GM19239 (cell line): ENCODE measurements at regions not wholly inside any gene's neighbourhood (a gene's known extent, or its start where the extent isn't known, plus 50 kb on each side); places are given as distances from the start of the nearest gene placed in this dataset.

Experiments used
- DNase-seq: peaks from one replicate; pipeline ENCODE4 v3.0.0; 2011; ENCODE audit warnings: low spot score; ENCODE audit not compliant: insufficient read length
- FAIRE-seq: peaks from 2 replicates; lab custom pipeline; 2011; peaks lifted over from hg19 to GRCh38; lab: Jason Lieb, UNC

DNA sequence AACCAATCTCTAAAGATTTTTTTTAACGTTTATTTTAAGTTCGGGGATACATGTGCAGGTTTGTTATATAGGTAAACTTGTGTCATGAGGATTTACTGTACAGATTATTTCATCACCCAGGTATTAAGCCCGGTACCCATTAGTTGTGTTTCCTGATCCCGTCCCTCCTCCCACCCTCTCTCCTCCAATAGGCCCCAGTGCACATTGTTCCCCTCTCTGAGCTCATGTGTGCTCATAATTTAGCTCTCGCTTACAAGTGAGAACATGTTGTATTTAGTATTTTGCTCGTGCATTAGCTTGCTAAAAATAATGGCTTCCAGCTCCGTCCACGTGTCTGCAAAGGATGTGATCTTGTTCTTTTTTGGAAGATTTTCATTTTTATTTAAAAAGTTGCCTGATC lies 2309.4 kb upstream of the AGA start:
- no peak for FAIRE-seq
- no peak for DNase-seq

GRCh38 chr4:179755322-179755721 lies 2313.1 kb upstream of the AGA start:
- no peak for FAIRE-seq
- no peak for DNase-seq

GRCh38 chr4:179757641-179758040 lies 2315.4 kb upstream of the AGA start:
- DNase-seq, result no peak
- FAIRE-seq, result no peak

GRCh38 chr4:179762840-179763239 lies 2320.6 kb upstream of the AGA start:
- FAIRE-seq (no peak), DNase-seq (no peak)

DNA sequence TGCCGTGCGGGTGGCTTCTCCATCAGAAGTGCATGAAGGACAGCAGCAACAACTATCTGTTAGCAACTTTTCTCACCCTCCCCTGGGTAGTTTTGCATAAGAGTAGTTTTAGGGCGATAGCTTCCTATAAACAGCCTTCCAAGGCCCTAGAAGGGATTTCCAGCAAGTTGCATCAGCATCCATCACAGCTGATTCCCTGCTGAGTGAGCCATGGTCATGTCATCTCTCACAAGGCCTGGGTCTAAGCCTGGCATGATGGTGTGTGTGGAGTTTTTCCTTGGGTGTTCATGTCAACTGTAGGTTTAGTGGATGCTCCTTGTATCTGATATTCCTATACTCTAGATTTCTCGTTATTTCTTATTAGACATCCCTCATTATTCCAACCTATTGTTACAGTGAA lies 2324.7 kb upstream of the AGA start:
- DNase-seq, result no peak
- no peak for FAIRE-seq

DNA sequence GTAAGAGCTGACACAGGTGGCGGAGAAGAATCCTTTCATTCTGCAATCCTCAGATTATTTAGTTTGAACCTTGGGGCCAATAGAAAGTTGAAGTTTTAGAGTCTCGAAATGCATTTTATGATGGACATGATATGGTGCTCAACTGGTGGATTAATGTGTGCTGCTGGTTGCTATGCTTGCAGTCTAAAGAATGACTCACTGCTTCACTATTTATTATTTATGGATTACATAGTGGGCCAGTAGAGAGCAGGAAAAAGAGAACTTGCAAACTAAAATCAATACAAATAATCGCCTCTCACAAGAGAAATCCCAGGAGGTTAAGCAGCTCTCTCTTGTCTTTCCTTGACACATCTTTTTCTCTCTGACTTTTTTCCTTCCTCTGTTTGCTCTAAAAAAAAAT lies 2326.8 kb upstream of the AGA start:
- FAIRE-seq (no peak), DNase-seq (no peak)

DNA sequence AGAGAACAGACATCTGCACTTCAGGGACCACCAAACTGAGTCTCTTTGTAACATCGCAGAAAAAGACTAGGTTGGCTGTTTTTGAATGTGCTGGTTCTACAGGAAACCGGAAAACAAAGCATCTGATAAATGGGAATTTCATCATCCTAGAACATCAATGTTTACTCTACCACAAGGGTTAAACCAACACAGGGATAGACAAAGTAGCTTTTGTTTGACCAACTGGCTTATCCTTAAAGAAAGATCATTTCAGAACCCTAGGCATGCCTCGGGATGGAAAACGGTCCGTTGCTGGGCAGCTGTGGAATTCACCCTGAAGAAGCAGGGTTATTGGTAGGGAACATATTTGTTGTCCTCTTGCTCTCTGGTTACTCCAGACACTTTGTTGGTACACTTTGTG lies 2355.5 kb upstream of the AGA start:
- FAIRE-seq (no peak), DNase-seq (no peak)

GRCh38 chr4:179803857-179804256 lies 2361.6 kb upstream of the AGA start:
- DNase-seq (no peak), FAIRE-seq (no peak)

GRCh38 chr4:179804440-179804839 lies 2362.2 kb upstream of the AGA start:
- no peak for FAIRE-seq
- no peak for DNase-seq

DNA sequence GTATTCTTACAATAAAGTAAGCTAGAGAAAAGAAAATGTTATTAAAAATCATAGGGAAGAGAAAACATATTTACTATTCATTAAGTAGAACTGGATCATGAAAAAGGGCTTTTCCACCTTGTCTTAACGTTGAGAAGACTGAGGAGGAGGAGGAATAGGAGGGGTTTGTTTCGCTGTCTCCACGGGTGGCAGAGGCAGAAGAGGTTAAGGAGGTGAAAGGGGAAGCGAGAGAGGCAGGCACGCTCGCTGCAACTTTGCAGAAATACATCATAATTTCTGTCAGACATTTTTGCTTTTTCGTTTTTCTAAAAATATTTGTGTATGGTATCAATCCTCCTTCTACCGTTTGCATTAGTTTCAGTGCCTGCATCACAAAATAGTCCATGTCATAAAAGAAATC lies 2375.1 kb upstream of the AGA start:
- DNase-seq (no peak), FAIRE-seq (no peak)

DNA sequence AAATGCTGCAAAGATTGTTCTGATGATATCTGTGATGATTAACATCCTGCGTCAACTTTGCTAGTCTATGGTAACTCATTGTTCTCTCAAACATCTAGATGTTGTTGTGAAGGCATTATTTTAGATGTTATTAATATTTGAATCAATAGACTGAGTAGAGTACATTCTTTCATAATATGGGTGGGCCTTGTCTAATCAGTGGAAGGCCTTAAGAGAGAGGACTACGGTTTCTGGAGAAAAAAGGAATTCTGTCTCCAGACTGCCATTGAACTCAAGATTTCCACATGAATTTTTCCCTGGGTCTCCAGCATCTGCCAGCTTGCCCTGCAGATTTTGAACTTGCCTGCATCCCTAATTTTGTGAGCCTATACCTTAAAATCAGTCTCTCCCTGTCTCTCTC lies 2381.1 kb upstream of the AGA start:
- FAIRE-seq, result no peak
- DNase-seq, result no peak

DNA sequence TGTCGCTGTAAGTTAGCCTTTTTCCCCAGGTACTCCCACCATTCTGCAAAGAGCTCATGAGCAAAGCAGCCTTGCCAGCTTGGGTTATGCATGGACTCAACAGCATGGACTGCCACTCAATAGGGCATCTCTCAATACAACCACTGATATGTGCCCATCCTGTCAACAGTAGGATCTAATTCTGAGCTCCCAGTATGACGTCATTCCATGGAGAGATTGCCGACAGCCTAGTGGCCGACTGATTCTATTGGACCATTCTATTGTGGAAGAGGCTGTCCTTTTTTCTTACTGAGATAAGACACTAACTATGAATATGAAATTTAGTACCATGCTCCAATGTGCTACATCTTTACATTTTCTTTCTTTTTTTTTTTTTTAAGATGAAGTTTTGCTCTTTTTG lies 2389.0 kb upstream of the AGA start:
- DNase-seq (no peak), FAIRE-seq (no peak)

DNA sequence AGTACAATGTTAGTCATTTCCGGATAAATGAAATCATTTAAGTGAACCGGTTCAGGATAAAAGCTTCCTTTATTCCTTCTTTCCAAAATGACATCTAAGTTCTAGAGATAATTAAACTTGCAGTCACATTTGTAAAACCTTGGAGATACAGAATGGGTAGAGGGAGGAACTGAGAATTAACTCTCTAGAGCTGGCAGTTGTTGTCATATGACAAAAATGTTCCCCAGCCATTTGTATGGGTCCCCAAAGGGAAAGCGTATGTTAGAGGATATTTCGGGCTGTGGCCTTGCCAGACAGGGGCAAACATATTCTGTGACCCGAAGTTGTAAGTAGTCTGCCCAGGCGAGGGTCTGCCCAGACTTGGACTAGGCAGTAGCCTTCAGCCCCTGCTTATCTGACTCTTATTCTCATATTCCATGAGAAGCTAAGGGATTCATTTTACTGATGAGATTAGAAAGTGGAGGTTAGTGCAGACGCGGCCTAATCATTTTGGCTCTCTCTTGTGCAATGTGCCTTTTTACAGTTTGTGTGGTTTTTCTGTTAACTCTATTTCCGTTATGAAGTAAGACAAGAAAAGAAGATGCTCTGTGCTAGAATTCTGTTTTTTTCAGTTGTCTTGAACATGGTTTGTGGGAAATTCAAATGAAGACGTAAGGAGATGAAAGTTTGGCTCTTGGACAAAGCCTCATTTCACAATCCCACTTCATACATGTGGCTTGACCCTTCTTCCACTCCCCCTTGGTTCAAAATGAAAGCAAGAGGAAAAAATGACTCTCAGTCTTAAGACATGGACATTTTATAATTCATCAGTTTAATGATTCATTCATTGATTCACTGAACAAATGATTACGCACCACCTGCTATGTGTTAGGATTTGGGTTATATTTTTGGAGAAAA lies 2394.2 kb upstream of the AGA start:
- DNase-seq, result no peak
- no peak for FAIRE-seq

DNA sequence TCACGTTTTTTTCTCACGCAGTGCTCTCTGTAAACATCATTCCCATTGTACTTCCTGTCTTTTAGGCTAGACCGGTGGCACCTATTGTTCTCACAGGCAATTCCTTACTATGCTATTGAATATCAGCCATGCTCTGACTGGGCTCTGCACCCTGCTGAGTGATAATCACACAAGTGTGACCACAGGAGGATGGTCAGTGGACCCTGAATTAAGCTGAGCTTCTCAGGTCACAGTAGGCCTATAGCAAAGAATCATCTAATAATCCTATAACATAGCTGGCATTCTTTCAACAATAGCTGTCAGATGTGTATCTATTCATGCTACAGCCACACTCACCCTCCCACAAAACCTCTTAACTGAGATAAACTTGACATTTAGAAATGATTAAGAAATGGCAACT lies 2399.8 kb upstream of the TENM3 start:
- FAIRE-seq, result no peak
- DNase-seq, result no peak

- DNase-seq (no peak), FAIRE-seq (no peak)
Measured at GRCh38 chr4:179855469-179855868, 2387.7 kb upstream of the TENM3 start.

- no peak for FAIRE-seq
- no peak for DNase-seq
Measured at GRCh38 chr4:179858221-179858620, 2385.0 kb upstream of the TENM3 start.

DNA sequence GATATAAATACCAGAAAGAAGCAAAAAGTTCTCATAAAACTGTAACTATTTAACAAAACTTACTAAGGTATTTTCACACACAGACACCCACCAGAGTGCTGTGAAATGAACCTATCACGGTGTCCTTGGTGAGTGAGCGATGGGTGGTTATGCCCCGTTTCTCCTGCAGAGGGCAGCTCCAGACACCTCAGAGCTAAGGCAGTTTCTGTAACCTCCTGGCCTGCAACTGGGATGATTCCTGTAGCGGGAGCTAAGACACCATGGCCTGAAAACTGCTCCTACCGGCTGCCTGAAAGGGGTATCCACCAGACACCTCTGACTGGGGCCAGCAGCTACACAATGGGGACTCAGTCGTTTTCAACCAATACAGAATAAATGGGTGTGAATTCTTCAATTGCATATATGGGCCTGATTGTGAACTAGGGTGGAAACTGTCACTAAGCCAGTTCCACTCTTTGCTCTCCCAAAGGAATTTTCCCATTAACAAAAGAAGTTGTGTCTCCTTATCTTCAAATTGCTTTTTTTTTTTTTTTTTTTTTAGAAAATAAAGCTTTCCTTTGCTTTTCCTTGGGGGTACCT lies 2375.8 kb upstream of the TENM3 start:
- DNase-seq (peak; percentile 18), FAIRE-seq (peak; percentile 37)

DNA sequence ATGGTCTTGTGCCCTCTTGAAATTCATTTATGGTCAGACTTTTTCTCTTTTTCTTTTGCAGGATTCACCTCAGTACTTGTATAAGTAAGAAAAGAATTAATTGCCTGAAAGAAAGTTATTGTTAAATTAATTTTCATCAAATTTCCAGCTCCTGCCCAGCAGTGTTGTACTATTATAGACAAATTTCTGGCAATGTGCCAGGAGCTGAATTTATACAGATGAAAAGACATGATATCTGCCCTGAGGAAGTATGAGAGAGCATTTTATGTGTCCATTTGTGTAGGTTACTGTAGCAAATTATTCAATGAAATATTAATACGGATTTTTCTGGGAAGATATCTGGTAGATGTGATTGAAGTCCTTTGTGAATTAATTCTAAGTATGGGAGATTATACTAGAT lies 2371.5 kb upstream of the TENM3 start:
- no peak for FAIRE-seq
- DNase-seq, result no peak

- FAIRE-seq, result no peak
Measured at GRCh38 chr4:179872755-179873154, 2370.4 kb upstream of the TENM3 start.

GRCh38 chr4:179880756-179881155 lies 2362.4 kb upstream of the TENM3 start:
- FAIRE-seq (no peak), DNase-seq (no peak)

More at GRCh38 chr4:179872755-179873154, 2370.4 kb upstream of the TENM3 start:
- DNase-seq, result no peak

DNA sequence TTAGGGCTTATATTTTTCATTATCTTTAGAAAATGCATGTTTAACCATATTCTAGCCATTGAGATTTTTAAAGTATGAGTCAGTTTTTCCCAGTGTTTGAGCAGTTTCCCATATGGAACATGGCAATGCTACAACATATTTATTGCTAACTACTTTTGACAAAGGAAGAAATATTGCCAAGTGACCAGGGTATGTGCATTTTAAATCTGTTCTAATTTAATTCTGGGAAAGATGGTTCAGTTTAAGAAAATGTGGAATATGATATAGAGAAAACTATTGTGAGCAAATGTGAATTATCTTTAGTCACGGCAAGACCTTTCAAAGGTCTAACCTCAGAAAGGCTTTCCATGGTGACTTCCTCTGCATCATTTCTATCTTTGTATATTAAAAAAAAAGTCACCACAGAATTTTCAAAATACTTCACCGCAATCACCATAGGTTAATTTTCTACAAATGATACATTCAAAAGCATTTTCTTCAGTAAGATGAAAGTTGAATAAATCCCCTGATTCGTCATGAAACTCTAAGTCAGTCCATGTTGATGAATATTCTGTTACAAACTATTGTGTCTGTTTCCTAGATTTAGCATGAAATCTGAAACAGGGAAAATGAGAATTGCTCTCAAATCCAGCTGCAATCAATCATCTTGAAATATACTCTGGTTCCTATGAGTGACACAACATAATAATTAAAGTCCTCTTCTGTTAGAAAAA lies 2349.0 kb upstream of the TENM3 start:
- no peak for FAIRE-seq
- DNase-seq, result no peak
